Prostate gland (tissue), 2 donors: ENCODE measurements at regions not wholly inside any gene's neighbourhood (a gene's known extent, or its start where the extent isn't known, plus 50 kb on each side); places are given as distances from the start of the nearest gene placed in this dataset.

Experiments used
- POLR2AphosphoS5 ChIP-seq: sonication (generic); formaldehyde crosslinking; IDR thresholded peaks from one replicate; pipeline ENCODE4 v1.6.1; 2017; ENCODE audit warnings: antibody characterized with exemption
- TF ChIP-seq, protein P1 (sequence below), 4 experiments: fragments of 200-600 bp in 2 of 4; fragments of 450-650 bp in 2 of 4; sonication (generic) in 2 of 4; IDR thresholded peaks; 1 replicate in 3 of 4; 2 replicates in 1 of 4; pipeline ENCODE4 v1.5.1; 2016 to 2019; ENCODE audit warnings: antibody characterized with exemption in 4 of 4, mild to moderate bottlenecking in 2 of 4, moderate library complexity in 2 of 4

- no peak for TF ChIP-seq POLR2AphosphoS5
- TF ChIP-seq, protein P1, sequence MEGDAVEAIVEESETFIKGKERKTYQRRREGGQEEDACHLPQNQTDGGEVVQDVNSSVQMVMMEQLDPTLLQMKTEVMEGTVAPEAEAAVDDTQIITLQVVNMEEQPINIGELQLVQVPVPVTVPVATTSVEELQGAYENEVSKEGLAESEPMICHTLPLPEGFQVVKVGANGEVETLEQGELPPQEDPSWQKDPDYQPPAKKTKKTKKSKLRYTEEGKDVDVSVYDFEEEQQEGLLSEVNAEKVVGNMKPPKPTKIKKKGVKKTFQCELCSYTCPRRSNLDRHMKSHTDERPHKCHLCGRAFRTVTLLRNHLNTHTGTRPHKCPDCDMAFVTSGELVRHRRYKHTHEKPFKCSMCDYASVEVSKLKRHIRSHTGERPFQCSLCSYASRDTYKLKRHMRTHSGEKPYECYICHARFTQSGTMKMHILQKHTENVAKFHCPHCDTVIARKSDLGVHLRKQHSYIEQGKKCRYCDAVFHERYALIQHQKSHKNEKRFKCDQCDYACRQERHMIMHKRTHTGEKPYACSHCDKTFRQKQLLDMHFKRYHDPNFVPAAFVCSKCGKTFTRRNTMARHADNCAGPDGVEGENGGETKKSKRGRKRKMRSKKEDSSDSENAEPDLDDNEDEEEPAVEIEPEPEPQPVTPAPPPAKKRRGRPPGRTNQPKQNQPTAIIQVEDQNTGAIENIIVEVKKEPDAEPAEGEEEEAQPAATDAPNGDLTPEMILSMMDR (IDR thresholded peaks at IDR 0.05), result no peak
Measured at GRCh38 chr2:193837111-193837738, 1642.5 kb upstream of the TMEFF2 start.
